Right cardiac atrium (tissue), 5 donors: ENCODE measurements at regions not wholly inside any gene's neighbourhood (a gene's known extent, or its start where the extent isn't known, plus 50 kb on each side); places are given as distances from the start of the nearest gene placed in this dataset.
A peak's percentile ranks its signal among the peaks of the same experiment; 100 is the strongest.
"Not testable (repeated sequence)": the region's sequence is repeated elsewhere in the genome, so short reads cannot be mapped to it uniquely, and the experiment has no call there.

Experiments used
- ATAC-seq, 2 donors: fragments of 200-7000 bp; cut with Tn5 transposase; one replicate each; pipeline versions ENCODE4 v1.8.0 to v1.9.1; 2020; ENCODE audit warnings: moderate library complexity in 2 of 2, mild to moderate bottlenecking in 1 of 2
- DNase-seq, 3 donors: peaks; one replicate each; pipeline ENCODE4 v3.0.0-alpha.2; 2020
- H3K27ac ChIP-seq: one replicate; pipeline ENCODE4 v1.5.1; 2013; ENCODE audit warnings: mild to moderate bottlenecking, low read length, control low read depth, moderate library complexity
- H3K27me3 ChIP-seq: one replicate; pipeline ENCODE4 v1.6.1; 2013; ENCODE audit not compliant: control insufficient read depth, insufficient read depth
- H3K4me1 ChIP-seq: one replicate; pipeline ENCODE4 v1.6.1; 2013; ENCODE audit warnings: low read length; ENCODE audit not compliant: control insufficient read depth, insufficient read depth
- H3K4me3 ChIP-seq: one replicate; pipeline ENCODE4 v1.5.1; 2013; ENCODE audit warnings: low read length, control low read depth
- H3K9me3 ChIP-seq: one replicate; pipeline ENCODE4 v1.6.1; 2013; ENCODE audit warnings: low read length; ENCODE audit not compliant: control insufficient read depth
- WGBS: extraction: QIAGEN DNeasy Blood & Tissue Kit; methylation state at CpG from one replicate; pipeline ENCODE4 v1.1.7; 2013; 5-methylcytosine and 5-hydroxymethylcytosine counted together
- intact Hi-C, 4 donors: fragments of 100-400 bp; cut with DNase I; formaldehyde crosslinking; loops; one replicate each; pipeline versions ENCODE4 v1.11.0 to v1.14.0; 2022 to 2023
- donor health status: healthy with polysubstance abuse.
- donor health status: DM: no; HTN: yes; CAD: no.
- donor health status: DM: no; HTN: no; CAD: no.
- donor health status: DM: no; HTN: yes; CAD: no; lungs with severe emphysema.
- donor health status: DM: yes; HTN: yes; CAD: no.

DNA sequence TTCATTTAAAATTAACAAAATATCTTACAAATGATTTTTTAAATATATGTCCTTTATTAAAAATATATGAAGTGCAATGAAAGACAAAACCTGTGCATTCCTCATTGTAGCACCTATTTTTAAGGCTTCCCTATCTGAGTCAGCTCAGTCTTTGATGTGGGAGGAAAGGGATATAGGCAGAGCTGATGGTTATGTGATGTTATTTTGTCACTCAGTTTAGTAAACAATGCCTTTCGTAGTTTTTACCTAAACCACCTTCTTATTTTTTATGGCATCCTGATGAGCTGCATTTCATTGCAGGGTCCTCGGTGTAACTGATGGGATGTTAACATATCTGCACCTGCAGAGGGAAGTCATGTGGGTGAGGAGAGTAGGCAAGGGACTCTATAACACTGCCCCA lies 58.9 kb upstream of the FRMD6 start:
- ATAC-seq, result no peak
- H3K9me3 ChIP-seq, result no peaks in the 10 kb centered on the region
- WGBS, result 64% methylated on average over 2 of the region's 2 CpGs

DNA sequence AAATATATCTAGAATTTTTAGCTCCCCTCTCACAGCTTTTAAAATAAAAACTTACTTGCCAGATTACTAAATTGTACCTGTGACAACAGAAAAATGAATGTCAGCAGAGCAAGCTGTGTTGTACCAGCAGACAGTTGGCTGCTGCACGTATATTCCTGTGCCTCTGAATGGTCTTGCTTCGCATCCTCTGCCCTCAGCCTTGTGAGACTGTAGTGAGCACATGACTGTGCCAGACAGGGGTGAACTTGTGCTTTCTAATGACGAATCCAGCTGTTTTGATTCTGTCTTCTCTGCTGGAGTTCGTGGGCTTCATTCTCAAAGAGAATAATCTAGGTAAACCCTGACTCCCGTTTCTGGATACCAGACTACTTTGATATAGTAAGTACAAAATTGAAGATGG lies 58.3 kb upstream of the FRMD6 start:
- Histone ChIP-seq H3K4me1 (no peaks in the 10 kb centered on the region), H3K27me3 (no peaks in the 10 kb centered on the region), H3K27ac (no peak overlapping the region), H3K9me3 (no peaks in the 10 kb centered on the region), H3K4me3 (no peak overlapping the region)
- no peak for DNase-seq
- ATAC-seq, result no peak
- intact Hi-C loops, result no loop called here
- 29% methylated on average over 5 of the region's 5 CpGs for whole genome bisulfite sequencing

More for the DNA sequence above, 58.9 kb upstream of the FRMD6 start:
- no peak for DNase-seq
- Histone ChIP-seq H3K4me1 (no peaks in the 10 kb centered on the region), H3K27ac (no peak overlapping the region), H3K4me3 (no peak overlapping the region), H3K27me3 (no peaks in the 10 kb centered on the region)
- intact Hi-C loops, result no loop called here

DNA sequence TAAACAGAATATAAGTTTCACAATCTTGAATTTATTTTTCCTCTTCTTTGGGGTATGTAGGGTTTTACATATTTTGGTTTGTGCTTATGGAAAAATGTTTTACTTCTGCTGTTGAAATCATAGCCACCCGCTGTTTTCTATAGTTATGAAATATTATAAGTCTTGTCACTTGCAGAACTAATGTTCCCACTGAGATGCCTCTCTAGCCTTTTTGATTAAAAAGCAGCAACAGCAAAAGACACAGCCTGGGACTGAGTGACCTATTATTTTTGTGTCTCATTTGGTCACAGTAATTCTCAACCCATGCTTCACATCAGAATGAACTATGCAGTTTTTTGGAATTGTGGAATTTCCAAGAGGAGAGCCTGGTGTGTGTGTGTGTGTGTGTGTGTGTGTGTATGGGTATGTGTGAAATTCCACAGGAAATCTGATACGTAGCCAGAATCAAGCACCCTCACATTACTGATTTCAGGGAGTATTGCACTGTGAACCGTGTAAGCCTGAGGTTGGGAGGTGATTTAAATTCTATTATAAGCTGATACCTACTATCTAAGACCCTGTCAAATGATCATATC lies 55.7 kb upstream of the FRMD6 start:
- H3K4me1 ChIP-seq, result peaks cover 1% of the 10 kb centered on the region
- no peak overlapping the region for H3K27ac ChIP-seq
- H3K27me3 ChIP-seq, result no peaks in the 10 kb centered on the region
- H3K4me3 ChIP-seq, result no peak overlapping the region
- no peak for ATAC-seq
- 76% methylated on average over 3 of the region's 3 CpGs for WGBS
- no peak for DNase-seq
- H3K9me3 ChIP-seq, result no peaks in the 10 kb centered on the region
- intact Hi-C loops, result no loop called here

DNA sequence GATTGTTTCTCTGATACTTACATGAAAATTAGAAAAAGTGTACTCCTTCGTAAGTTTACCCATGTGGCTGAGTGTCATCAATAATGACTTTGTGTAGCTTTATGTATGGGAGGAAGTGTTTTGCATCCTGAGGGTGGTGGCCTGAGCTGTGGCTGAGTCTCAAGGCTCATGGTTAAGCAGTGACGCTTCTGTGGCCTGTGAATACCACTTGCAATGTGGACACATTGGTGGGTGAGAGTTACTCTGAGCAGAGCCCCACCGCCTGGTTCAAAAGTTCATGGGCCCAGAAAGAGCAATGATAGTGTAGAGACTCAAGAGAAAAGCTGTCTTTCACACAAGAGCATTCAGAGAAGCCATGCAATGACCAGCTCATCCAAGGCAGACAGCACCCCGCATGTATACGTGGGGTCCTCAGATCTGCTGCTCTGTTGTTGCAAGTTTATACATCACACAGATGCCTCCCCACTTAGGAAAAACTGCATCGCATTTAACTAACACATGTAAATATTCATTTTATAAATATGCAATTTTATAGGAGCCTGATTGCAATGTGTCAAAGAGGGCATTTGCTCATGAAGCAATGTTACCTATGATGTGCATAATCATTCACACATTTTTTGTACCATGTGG lies 55.1 kb upstream of the FRMD6 start:
- 85% methylated on average over 6 of the region's 6 CpGs for WGBS
- Histone ChIP-seq H3K9me3 (no peaks in the 10 kb centered on the region), H3K4me1 (peaks cover 1% of the 10 kb centered on the region), H3K27ac (no peak overlapping the region), H3K27me3 (no peaks in the 10 kb centered on the region), H3K4me3 (no peak overlapping the region)
- intact Hi-C loops, result no loop called here
- DNase-seq (no peak), ATAC-seq (no peak)

- WGBS, result 91% methylated on average over 7 of the region's 7 CpGs
- DNase-seq (no peak), ATAC-seq (no peak)
- Histone ChIP-seq H3K4me3 (no peak overlapping the region), H3K9me3 (no peaks in the 10 kb centered on the region), H3K27ac (no peak overlapping the region), H3K4me1 (peaks cover 1% of the 10 kb centered on the region), H3K27me3 (no peaks in the 10 kb centered on the region)
- intact Hi-C loops, result no loop called here
These were observed 54.3 kb upstream of the FRMD6 start for GRCh38 chr14:51597261-51598001.

GRCh38 chr14:51598924-51599600 lies 52.6 kb upstream of the FRMD6 start:
- H3K9me3 ChIP-seq, DNase-seq, H3K27me3 ChIP-seq, H3K4me3 ChIP-seq, intact Hi-C loops, H3K27ac ChIP-seq, H3K4me1 ChIP-seq, ATAC-seq: not testable (repeated sequence)
- WGBS, result 82% methylated on average over 1 of the region's 1 CpG

DNA sequence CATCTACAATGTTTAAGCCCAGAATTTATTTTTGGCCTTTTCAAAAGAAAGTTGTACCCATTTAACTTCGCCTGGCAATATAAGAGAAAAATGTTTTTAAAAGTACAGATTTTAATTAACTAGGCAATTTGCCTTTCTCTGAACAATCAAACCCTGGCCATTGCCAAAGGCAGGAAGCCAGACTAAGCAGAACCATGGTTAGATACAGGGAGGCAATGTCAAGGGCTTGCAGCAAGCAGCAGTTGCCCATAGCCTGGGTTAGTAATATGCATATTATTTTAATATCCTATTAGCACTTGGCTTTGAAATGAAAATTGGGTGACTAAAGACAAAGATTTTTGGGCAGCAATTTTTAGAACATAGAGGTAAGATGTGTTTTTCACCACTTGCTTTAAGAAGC lies 51.1 kb upstream of the FRMD6 start:
- 69% methylated on average over 1 of the region's 1 CpG for WGBS
- Histone ChIP-seq H3K27me3 (no peaks in the 10 kb centered on the region), H3K27ac (no peak overlapping the region), H3K4me1 (peaks cover 1% of the 10 kb centered on the region), H3K4me3 (no peak overlapping the region), H3K9me3 (no peaks in the 10 kb centered on the region)
- DNase-seq (no peak), ATAC-seq (peak in 1 of 2 donors; percentile 67)
- intact Hi-C loops, result no loop called here
